ENCODE measurements at regions not wholly inside any gene's neighbourhood (a gene's known extent, or its start where the extent isn't known, plus 50 kb on each side); places are given as distances from the start of the nearest gene placed in this dataset.

- Mint-ChIP-seq H3K27ac (ENCODE audit: unreplicated experiment) (no peak overlapping the region), H3K27me3 (ENCODE audit: insufficient read depth, unreplicated experiment) (no peaks in the 10 kb centered on the region), H3K9me3 (ENCODE audit: unreplicated experiment) (peaks cover 19% of the 10 kb centered on the region), H3K4me3 (ENCODE audit: unreplicated experiment) (no peak overlapping the region), H3K4me1 (ENCODE audit: low read depth, unreplicated experiment) (peaks cover 15% of the 10 kb centered on the region), H3K36me3 (ENCODE audit: insufficient read depth, unreplicated experiment) (no peaks in the 10 kb centered on the region)
- ChIA-PET POLR2A (no interaction called here), CTCF (no interaction called here)
- no TSS peak for BruUV-seq (replicated peaks)
- Histone ChIP-seq H3K36me3 (ENCODE audit: control insufficient read depth, insufficient read depth, low read length) (no peaks in the 10 kb centered on the region), H3K9me3 (no peaks in the 10 kb centered on the region; the same call in 1 of the 2 replicates), H3K4me1 (peaks cover 11% of the 10 kb centered on the region), H3K4me3 (ENCODE audit: low read depth, low read length) (no peak overlapping the region), H3K27me3 (replicated peaks; ENCODE audit: control insufficient read depth, insufficient read depth, low read length) (no peaks in the 10 kb centered on the region)
- no peak for TF ChIP-seq CTCF (IDR thresholded peaks at IDR 0.05; ENCODE audit: insufficient read depth in 1 of 2, low read depth in 1 of 2, low read length in 1 of 2, severe bottlenecking in 1 of 2, unreplicated experiment in 1 of 2)
- intact Hi-C loops (cut with micrococcal nuclease; ENCODE audit: unreplicated experiment): loop anchor here (2.0 to 5.0 kb wide), 2 partner anchors 33 to 157 kb away; no protein-coding TSS in a partner anchor
- DNase-seq: no peak
These were observed 336.7 kb upstream of the MBL2 start for GRCh38 chr10:53109320-53109719.

- POLR2A ChIA-PET: no interaction called here
- Histone ChIP-seq H3K4me1 (peaks cover 11% of the 10 kb centered on the region), H3K27me3 (replicated peaks; ENCODE audit: control insufficient read depth, insufficient read depth, low read length) (no peaks in the 10 kb centered on the region), H3K36me3 (ENCODE audit: control insufficient read depth, insufficient read depth, low read length) (no peaks in the 10 kb centered on the region), H3K9me3 (peaks cover 4% of the 10 kb centered on the region; the same call in 1 of the 2 replicates), H3K4me3 (ENCODE audit: low read depth, low read length) (no peak overlapping the region)
- H3K4me3 Mint-ChIP-seq (ENCODE audit: unreplicated experiment): no peak overlapping the region
- no peak for TF ChIP-seq CTCF (IDR thresholded peaks at IDR 0.05; ENCODE audit: insufficient read depth in 1 of 2, low read depth in 1 of 2, low read length in 1 of 2, severe bottlenecking in 1 of 2, unreplicated experiment in 1 of 2)
- H3K4me1 Mint-ChIP-seq (ENCODE audit: low read depth, unreplicated experiment): peaks cover 15% of the 10 kb centered on the region
- no peaks in the 10 kb centered on the region for H3K36me3 Mint-ChIP-seq (ENCODE audit: insufficient read depth, unreplicated experiment)
- DNase-seq: no peak
- no TSS peak for BruUV-seq (replicated peaks)
- peaks cover 19% of the 10 kb centered on the region for H3K9me3 Mint-ChIP-seq (ENCODE audit: unreplicated experiment)
- H3K27me3 Mint-ChIP-seq (ENCODE audit: insufficient read depth, unreplicated experiment): no peaks in the 10 kb centered on the region
- CTCF ChIA-PET: no interaction called here
- no peak overlapping the region for H3K27ac Mint-ChIP-seq (ENCODE audit: unreplicated experiment)
- intact Hi-C loops (cut with micrococcal nuclease; ENCODE audit: unreplicated experiment): loop anchor here (2.0 to 5.0 kb wide), 2 partner anchors 34 to 156 kb away; no protein-coding TSS in a partner anchor
These were observed 335.8 kb upstream of the MBL2 start for GRCh38 chr10:53108317-53108934.

GRCh38 chr10:53107711-53108110 is 335.1 kb upstream of the MBL2 start:
- H3K4me3 Mint-ChIP-seq (ENCODE audit: unreplicated experiment): no peak overlapping the region
- intact Hi-C loops (cut with micrococcal nuclease; ENCODE audit: unreplicated experiment): loop anchor here (2.0 to 5.0 kb wide), 2 partner anchors 35 to 155 kb away; no protein-coding TSS in a partner anchor
- Histone ChIP-seq H3K27me3 (replicated peaks; ENCODE audit: control insufficient read depth, insufficient read depth, low read length) (no peaks in the 10 kb centered on the region), H3K4me3 (ENCODE audit: low read depth, low read length) (no peak overlapping the region), H3K9me3 (peaks cover 4% of the 10 kb centered on the region; the same call in 1 of the 2 replicates), H3K36me3 (ENCODE audit: control insufficient read depth, insufficient read depth, low read length) (no peaks in the 10 kb centered on the region), H3K4me1 (peaks cover 11% of the 10 kb centered on the region)
- no peak for DNase-seq
- H3K36me3 Mint-ChIP-seq (ENCODE audit: insufficient read depth, unreplicated experiment): no peaks in the 10 kb centered on the region
- H3K27me3 Mint-ChIP-seq (ENCODE audit: insufficient read depth, unreplicated experiment): no peaks in the 10 kb centered on the region
- peaks cover 15% of the 10 kb centered on the region for H3K4me1 Mint-ChIP-seq (ENCODE audit: low read depth, unreplicated experiment)
- BruUV-seq (replicated peaks): no TSS peak
- POLR2A ChIA-PET: no interaction called here
- no peak for TF ChIP-seq CTCF (IDR thresholded peaks at IDR 0.05; ENCODE audit: insufficient read depth in 1 of 2, low read depth in 1 of 2, low read length in 1 of 2, severe bottlenecking in 1 of 2, unreplicated experiment in 1 of 2)
- no peak overlapping the region for H3K27ac Mint-ChIP-seq (ENCODE audit: unreplicated experiment)
- H3K9me3 Mint-ChIP-seq (ENCODE audit: unreplicated experiment): peaks cover 17% of the 10 kb centered on the region
- CTCF ChIA-PET: no interaction called here
